ENCODE measurements at regions not wholly inside any gene's neighbourhood (a gene's known extent, or its start where the extent isn't known, plus 50 kb on each side); places are given as distances from the start of the nearest gene placed in this dataset.
"Not testable (repeated sequence)": the region's sequence is repeated elsewhere in the genome, so short reads cannot be mapped to it uniquely, and the experiment has no call there.

- no peak for DNase-seq
Observed at GRCh38 chr14:35987731-35988130, 161.6 kb downstream of the BRMS1L start.

- no peak for DNase-seq
Observed at GRCh38 chr14:35986219-35986573, 160.1 kb downstream of the BRMS1L start.

- no peak for DNase-seq
Observed at GRCh38 chr14:35985474-35986218, 159.5 kb downstream of the BRMS1L start.

DNA sequence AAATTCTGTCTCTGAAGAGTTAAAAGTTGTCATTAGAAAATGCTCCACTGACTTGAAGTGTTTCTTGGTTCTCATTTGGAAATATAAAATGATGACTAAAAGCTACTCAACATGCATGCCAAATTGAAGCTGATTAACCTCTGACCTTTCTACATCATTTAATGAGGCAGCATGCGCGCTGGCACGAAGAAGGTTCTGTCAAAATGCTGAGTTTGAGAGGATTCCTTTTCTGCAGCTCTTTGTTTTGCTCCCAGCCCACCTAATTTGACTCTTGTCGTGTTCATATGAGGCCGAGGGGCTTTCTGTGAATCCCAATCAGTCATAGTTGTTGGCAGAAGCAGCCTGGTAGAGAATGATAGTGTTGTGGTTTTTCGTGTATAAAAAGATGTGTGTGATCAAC, 153.4 kb downstream of the BRMS1L start:
- no peak for DNase-seq

GRCh38 chr14:35978561-35978960, 152.4 kb downstream of the BRMS1L start:
- DNase-seq: no peak

DNA sequence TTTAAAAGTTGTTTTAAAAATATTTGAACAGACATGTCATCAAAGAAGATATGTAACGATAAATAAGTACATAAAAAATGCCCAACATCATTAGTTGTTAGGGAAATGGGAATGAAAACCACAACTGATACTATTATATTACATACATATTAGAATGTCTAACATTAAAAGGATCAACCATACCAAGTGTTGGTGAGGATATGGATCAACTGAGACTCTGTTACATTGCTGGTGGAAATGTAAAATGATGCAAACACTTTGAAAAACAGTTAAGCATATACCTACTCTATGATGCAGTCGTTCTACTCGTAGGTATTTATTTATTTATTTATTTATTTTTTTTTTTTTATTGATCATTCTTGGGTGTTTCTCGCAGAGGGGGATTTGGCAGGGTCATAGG, 149.7 kb downstream of the BRMS1L start:
- DNase-seq: no peak

DNA sequence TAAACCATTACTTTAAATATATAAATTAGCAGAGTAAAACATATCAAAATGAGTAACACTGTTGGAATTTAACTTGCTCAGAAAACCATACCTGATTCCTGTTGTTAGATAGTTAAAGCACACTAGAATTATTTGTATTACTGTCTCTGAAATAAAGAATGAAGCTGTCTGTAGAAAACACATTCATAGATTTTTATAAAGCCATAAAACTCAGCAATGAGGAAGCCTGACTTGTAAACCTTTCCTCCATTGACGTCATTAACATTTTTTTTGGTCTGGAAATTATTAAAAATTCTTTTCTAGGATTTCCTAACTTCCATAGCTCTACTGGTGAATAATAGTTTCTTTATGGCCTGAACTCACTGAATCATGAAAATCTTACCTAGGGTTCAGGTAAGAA, 147.6 kb downstream of the BRMS1L start:
- DNase-seq: no peak

DNA sequence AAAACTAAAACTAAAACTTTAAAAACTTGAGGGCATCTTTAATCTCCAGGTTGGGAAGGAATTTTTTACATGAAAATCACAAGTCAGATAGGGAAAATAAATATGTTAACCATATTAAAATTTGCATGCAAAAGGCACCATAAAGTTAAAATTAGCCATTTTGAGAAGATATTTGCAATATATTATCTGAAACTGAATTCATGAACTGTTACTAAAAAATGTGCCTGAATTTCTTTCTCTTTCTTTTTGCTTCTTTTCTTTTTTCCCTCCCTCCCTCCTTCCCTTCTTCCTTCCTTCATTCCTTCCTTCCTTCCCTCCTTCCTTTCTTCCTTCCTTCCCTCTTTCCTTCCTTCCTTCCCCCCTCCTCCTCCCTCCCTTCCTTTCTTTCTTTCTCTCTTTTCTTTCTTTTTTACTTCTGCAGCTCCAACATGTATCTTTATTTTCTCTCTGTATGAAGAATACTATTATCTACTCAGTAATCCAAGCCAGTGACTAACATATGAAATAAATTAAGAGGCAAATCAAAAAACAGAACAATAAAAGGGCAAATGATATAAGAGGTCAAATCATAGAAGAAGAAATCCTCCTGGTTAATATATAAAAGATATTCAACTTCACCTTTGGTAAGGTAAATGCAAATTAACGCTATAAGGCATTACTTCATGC, 146.0 kb downstream of the BRMS1L start:
- no peak for DNase-seq

- no peak for DNase-seq
Observed at GRCh38 chr14:35969310-35969709, 143.2 kb downstream of the BRMS1L start.

GRCh38 chr14:35965400-35965799, 139.3 kb downstream of the BRMS1L start:
- no peak for DNase-seq

- DNase-seq: no peak
Observed at GRCh38 chr14:35964697-35965286, 138.7 kb downstream of the BRMS1L start.

DNA sequence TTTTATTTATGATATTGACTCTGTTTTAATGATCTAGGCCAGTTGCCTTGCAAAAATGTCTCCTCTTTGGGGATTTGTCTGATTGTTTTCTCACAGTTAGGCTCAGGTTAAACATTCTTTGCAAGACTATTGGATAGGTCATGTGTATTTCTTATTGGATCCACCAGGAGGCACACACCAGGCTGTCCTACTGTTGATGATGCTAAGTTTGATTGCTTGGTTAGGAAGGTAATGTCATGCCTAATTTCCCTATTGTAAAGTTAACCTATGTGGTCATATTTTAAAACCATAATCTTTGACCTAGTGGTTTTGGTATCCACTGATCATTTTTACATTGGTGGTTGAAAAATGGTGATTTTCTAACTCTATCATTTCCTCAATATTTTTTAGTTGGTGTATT, 137.1 kb downstream of the BRMS1L start:
- no peak for DNase-seq

DNA sequence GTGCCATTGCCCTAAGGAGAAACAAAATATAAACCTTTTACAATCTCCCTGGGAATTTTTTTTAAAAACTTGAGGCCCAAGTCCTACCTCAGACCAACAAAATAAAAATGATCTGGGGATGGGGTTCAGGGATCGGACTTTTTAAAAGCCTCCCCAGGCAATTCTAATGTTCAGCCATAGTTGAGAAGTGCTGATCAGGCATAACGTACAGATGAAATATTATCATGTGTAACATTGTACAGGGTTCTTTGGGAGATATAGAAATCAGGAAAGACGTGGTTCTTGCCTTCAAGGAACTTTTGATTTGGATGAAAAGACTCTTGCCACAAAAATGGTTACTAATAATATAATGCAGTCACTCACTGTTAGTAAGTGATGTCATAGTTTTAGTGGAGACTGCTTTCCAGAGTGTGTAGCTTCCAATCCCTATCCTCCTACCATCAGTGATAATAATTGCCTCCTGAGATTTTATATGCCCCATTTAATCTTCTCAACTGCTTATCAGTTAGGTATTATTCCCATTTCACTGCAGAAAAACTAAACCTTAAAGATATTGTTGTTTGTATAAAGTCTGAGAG, 135.6 kb downstream of the BRMS1L start:
- no peak for DNase-seq

GRCh38 chr14:35959835-35960234, 133.7 kb downstream of the BRMS1L start:
- DNase-seq: no peak

GRCh38 chr14:35958499-35958898, 132.4 kb downstream of the BRMS1L start:
- no peak for DNase-seq

DNA sequence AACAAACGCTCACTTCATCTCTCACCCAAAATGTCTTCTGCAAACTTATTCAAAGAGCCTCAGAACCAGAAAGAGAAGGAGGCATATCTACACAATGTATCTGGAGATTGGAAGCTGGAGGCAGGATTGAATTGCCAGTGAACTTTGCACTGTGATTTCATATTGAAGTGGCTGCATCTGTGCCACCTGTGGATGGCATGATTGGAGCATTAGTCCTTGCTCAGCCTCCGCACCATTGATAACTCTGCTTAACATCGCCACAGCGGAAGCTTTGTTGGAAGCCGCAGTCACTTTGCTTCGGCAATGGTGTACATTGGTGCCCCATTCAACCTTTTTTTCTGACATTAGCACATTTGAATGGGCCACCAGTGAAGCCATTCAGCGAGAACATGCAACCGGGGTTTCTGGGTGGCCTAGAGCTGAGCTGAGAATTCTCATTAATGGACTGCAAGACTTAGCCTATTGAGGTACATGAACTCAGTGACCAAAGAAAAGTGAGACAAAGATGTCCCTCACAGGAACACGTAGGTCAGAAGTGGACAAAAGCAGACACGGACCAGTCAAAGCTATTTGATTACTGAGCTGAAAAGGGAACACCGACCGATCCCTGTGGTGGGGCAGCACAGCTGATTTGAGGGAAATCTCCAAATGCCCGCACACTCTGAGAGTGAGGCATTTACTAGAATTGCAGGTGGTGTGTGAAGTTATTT, 130.4 kb downstream of the BRMS1L start:
- no peak for DNase-seq

DNA sequence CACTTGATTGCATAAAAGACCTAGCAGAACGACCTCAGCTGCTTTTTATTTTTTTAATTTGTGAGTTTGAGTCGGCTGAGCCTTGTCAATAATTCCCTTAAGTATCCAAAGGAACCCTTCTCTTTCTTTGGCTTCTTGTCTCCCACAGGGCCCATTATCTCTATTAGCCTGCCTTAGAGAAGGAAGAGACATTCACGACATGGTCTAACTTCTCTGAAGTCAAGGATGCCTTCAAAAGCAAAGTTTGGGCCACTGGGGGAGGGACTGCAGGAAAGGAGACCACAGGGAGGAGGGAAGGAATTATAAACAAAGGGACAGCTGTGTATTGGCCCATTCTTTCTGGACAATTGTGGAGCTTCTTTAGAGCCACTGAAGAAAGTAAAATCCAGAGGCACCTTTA, 126.4 kb downstream of the BRMS1L start:
- DNase-seq: no peak

GRCh38 chr14:35949920-35950513, 123.9 kb downstream of the BRMS1L start:
- no peak for DNase-seq

DNA sequence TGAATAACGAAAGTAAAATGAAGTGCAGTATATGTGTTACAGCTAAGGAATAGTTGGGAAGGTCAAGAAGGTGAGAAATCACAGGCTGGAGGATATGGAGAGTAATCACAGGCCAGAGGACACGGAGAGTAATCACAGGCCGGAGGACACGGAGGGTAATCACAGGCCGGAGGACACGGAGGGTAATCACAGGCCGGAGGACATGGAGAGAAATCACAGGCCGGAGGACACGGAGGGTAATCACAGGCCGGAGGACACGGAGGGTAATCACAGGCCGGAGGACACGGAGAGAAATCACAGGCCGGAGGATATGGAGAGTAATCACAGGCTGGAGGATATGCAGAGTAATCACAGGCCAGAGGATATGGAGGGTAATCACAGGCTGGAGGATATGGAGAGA, 121.8 kb downstream of the BRMS1L start:
- DNase-seq: not testable (repeated sequence)

GRCh38 chr14:35944847-35945246, 118.7 kb downstream of the BRMS1L start:
- no peak for DNase-seq

- DNase-seq: no peak
Observed at GRCh38 chr14:35940291-35940690, 114.2 kb downstream of the BRMS1L start.

- DNase-seq: no peak
Observed at GRCh38 chr14:35938770-35939169, 112.6 kb downstream of the BRMS1L start.

DNA sequence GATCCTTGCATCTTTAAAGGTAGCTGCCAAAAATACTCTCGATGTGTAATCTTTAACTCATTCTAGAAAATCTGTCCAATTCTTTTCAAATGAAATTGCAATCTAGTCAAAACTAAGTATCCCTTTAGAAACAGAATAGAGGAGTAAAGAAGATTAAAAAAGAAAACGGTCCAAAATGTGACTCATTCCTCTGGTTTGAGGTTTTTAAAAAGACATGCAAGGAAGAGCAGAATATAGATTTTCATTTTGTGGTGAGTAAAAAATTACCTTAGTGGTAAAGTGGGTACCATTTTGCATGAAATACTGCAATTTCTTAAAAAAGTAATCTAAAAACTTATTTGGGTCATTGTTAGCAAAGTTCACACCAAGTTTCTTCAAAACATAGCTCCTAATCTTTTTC, 108.4 kb downstream of the BRMS1L start:
- no peak for DNase-seq
